IMR-90 (cell line): ENCODE measurements at regions not wholly inside any gene's neighbourhood (a gene's known extent, or its start where the extent isn't known, plus 50 kb on each side); places are given as distances from the start of the nearest gene placed in this dataset.

Source experiments
- ATAC-seq: fragments of 200-7000 bp; cut with Tn5 transposase; 2 replicates; pipeline ENCODE4 v1.9.1; 2020; ENCODE audit warnings: low read depth, mild to moderate bottlenecking, moderate library complexity
- BruUV-seq: library from RNA; stranded (reverse); fragments of 400-500 nt; replicated peaks from 2 replicates; lab custom pipeline; 2021; lab: Mats Ljungman, UMichigan
- CTCF ChIA-PET: fragments of 300-600 bp; formaldehyde crosslinking; extraction: SDS; loops from one replicate; lab custom pipeline; 2021; ENCODE audit warnings: antibody characterized with exemption; lab: Yijun Ruan, JAX
- POLR2A ChIA-PET: fragments of 300-600 bp; sonication (Branson Sonifier 250); formaldehyde crosslinking; loops from one replicate; lab custom pipeline; 2022; ENCODE audit warnings: antibody characterized with exemption; ENCODE audit not compliant: unreplicated experiment; lab: Charles Lee
- DNase-seq: peaks from one replicate; pipeline ENCODE4 v3.0.0; 2013
- H2AFZ ChIP-seq: replicated peaks from 2 replicates; pipeline ENCODE3; 2013; ENCODE audit warnings: low read length, mild to moderate bottlenecking; ENCODE audit not compliant: poor library complexity
- H2AK5ac ChIP-seq: 2 replicates; pipeline ENCODE4 v1.6.1; 2013; ENCODE audit warnings: low read depth, low read length, inconsistent platforms
- H2AK9ac ChIP-seq: replicated peaks from 2 replicates; pipeline ENCODE3; 2013; ENCODE audit warnings: mild to moderate bottlenecking, low read depth, low read length, moderate library complexity; ENCODE audit not compliant: poor library complexity
- H2BK120ac ChIP-seq: 2 replicates; pipeline ENCODE4 v1.6.1; 2013; ENCODE audit warnings: low read depth, low read length, inconsistent platforms
- H2BK15ac ChIP-seq: 3 replicates; pipeline ENCODE4 v1.6.1; 2013; ENCODE audit warnings: low read depth, low read length, inconsistent platforms
- H2BK20ac ChIP-seq: 2 replicates; pipeline ENCODE4 v1.6.1; 2013; ENCODE audit warnings: low read depth, mild to moderate bottlenecking, inconsistent platforms, low read length, moderate library complexity
- H2BK5ac ChIP-seq: 2 replicates; pipeline ENCODE4 v1.6.1; 2013; ENCODE audit warnings: mild to moderate bottlenecking, low read depth, low read length, inconsistent platforms; ENCODE audit not compliant: poor library complexity, severe bottlenecking
- H3K14ac ChIP-seq: replicated peaks from 2 replicates; pipeline ENCODE4 v1.6.1; 2013; ENCODE audit warnings: low read depth, low read length, inconsistent platforms
- H3K18ac ChIP-seq: 2 replicates; pipeline ENCODE4 v1.6.1; 2013; ENCODE audit warnings: low read depth, low read length, control low read depth
- H3K23ac ChIP-seq: 2 replicates; pipeline ENCODE4 v1.6.1; 2013; ENCODE audit warnings: low read depth, low read length, inconsistent platforms
- H3K27ac ChIP-seq: 2 replicates; pipeline ENCODE4 v1.5.1; 2013; ENCODE audit warnings: mild to moderate bottlenecking, control low read depth, low read length; ENCODE audit not compliant: insufficient read depth
- H3K27me3 ChIP-seq: 2 replicates; pipeline ENCODE4 v1.6.1; 2013; ENCODE audit warnings: low read length; ENCODE audit not compliant: control insufficient read depth, insufficient read depth
- H3K36me3 ChIP-seq: 2 replicates; pipeline ENCODE4 v1.6.1; 2013; ENCODE audit warnings: low read length, mixed read lengths; ENCODE audit not compliant: control insufficient read depth, insufficient read depth
- H3K4ac ChIP-seq: 2 replicates; pipeline ENCODE4 v1.6.1; 2013; ENCODE audit warnings: low read depth, low read length, inconsistent platforms
- H3K4me1 ChIP-seq: 2 replicates; pipeline ENCODE4 v1.6.1; 2013; ENCODE audit warnings: low read length, mixed read lengths; ENCODE audit not compliant: control insufficient read depth, insufficient read depth
- H3K4me2 ChIP-seq: 2 replicates; pipeline ENCODE4 v1.6.1; 2013; ENCODE audit warnings: low read depth, mild to moderate bottlenecking, control low read depth, low read length, moderate library complexity
- H3K4me3 ChIP-seq: 2 replicates; pipeline ENCODE4 v1.5.1; 2013; ENCODE audit warnings: low read depth, mild to moderate bottlenecking, control low read depth, low read length, moderate library complexity; ENCODE audit not compliant: insufficient read depth
- H3K56ac ChIP-seq: 2 replicates; pipeline ENCODE4 v1.6.1; 2013; ENCODE audit warnings: low read length, inconsistent platforms; ENCODE audit not compliant: insufficient read depth; ENCODE audit errors: extremely low read depth
- H3K79me1 ChIP-seq, 2 experiments: 2 replicates each; pipeline ENCODE4 v1.6.1; 2013; ENCODE audit warnings: low read length in 2 of 2, inconsistent platforms in 1 of 2, low read depth in 1 of 2
- H3K9ac ChIP-seq: 2 replicates; pipeline ENCODE4 v1.6.1; 2013; ENCODE audit warnings: low read depth, low read length, control low read depth
- H3K9me1 ChIP-seq: 2 replicates; pipeline ENCODE4 v1.6.1; 2013; ENCODE audit warnings: low read length, inconsistent platforms; ENCODE audit not compliant: insufficient read depth
- H3K9me3 ChIP-seq: 2 replicates; pipeline ENCODE4 v1.6.1; 2013; ENCODE audit warnings: low read length; ENCODE audit not compliant: control insufficient read depth, insufficient read depth
- H4K20me1 ChIP-seq: 2 replicates; pipeline ENCODE4 v1.6.1; 2013; ENCODE audit warnings: low read length, inconsistent platforms; ENCODE audit not compliant: insufficient read depth
- H4K5ac ChIP-seq: 2 replicates; pipeline ENCODE4 v1.6.1; 2013; ENCODE audit warnings: mild to moderate bottlenecking, low read depth, low read length, control low read depth
- H4K8ac ChIP-seq, 2 experiments: 2 replicates each; pipeline ENCODE4 v1.6.1; 2013; ENCODE audit warnings: low read depth in 2 of 2, low read length in 2 of 2, control low read depth in 1 of 2, inconsistent platforms in 1 of 2
- H4K91ac ChIP-seq: 2 replicates; pipeline ENCODE4 v1.6.1; 2013; ENCODE audit warnings: low read depth, low read length, inconsistent platforms; ENCODE audit not compliant: insufficient read depth
- CEBPB ChIP-seq: IDR thresholded peaks from 2 replicates; pipeline ENCODE4 v1.6.1; 2012; ENCODE audit warnings: low read depth, low read length, improper control_type of control experiment
- CHD1 ChIP-seq: IDR thresholded peaks from 2 replicates; pipeline ENCODE4 v1.6.1; 2012; ENCODE audit warnings: low read depth, low read length, improper control_type of control experiment
- CTCF ChIP-seq: conservative IDR thresholded peaks from 2 replicates; pipeline ENCODE4 v1.5.1; 2012; ENCODE audit warnings: mild to moderate bottlenecking, low read depth, low read length, improper control_type of control experiment
- ELK1 ChIP-seq: fragments of 150-350 bp; IDR thresholded peaks from 2 replicates; pipeline ENCODE4 v1.6.1; 2016; ENCODE audit warnings: low read depth, mild to moderate bottlenecking, low read length, moderate library complexity, borderline replicate concordance
- FOS ChIP-seq: fragments of 150-350 bp; IDR thresholded peaks from 2 replicates; pipeline ENCODE4 v1.6.1; 2016; ENCODE audit warnings: low read depth, low read length
- MAZ ChIP-seq: IDR thresholded peaks from 2 replicates; pipeline ENCODE4 v1.6.1; 2012; ENCODE audit warnings: low read depth, mild to moderate bottlenecking, low read length, improper control_type of control experiment, moderate library complexity, borderline replicate concordance
- MXI1 ChIP-seq: IDR thresholded peaks from 2 replicates; pipeline ENCODE4 v1.6.1; 2012; ENCODE audit warnings: low read depth, mild to moderate bottlenecking, low read length, moderate library complexity, borderline replicate concordance
- POLR2A ChIP-seq: IDR thresholded peaks from 2 replicates; pipeline ENCODE4 v1.6.1; 2012; ENCODE audit warnings: mild to moderate bottlenecking, low read depth, low read length
- RFX5 ChIP-seq: IDR thresholded peaks from 2 replicates; pipeline ENCODE4 v1.8.0; 2012; ENCODE audit warnings: low read depth, mild to moderate bottlenecking, low read length, moderate library complexity
- USF2 ChIP-seq: fragments of 150-350 bp; IDR thresholded peaks from 2 replicates; pipeline ENCODE4 v1.6.1; 2017; ENCODE audit warnings: mild to moderate bottlenecking, antibody characterized with exemption, low read length, low read depth
- WGBS, 2 experiments: methylation state at CpG; one replicate each; pipeline versions ENCODE4 v1.1.5 to v1.1.7; 2013; ENCODE audit warnings: missing lambda C conversion rate in 2 of 2; ENCODE audit not compliant: insufficient read length in 1 of 2; ENCODE audit errors: extremely low coverage in 2 of 2; 5-methylcytosine and 5-hydroxymethylcytosine counted together
- dilution Hi-C: fragments of 300-500 bp; cut with HindIII; formaldehyde crosslinking; loops from one replicate; pipeline ENCODE4 v1.14.3; 2018; ENCODE audit warnings: low sequenced_read_pairs; ENCODE audit not compliant: unreplicated experiment
- in situ Hi-C: fragments of 300-500 bp; cut with MboI; formaldehyde crosslinking; loops from 3 replicates; pipeline ENCODE4 v1.14.3; 2019; ENCODE audit warnings: low sequenced_read_pairs, inconsistent platforms, mixed read lengths
- intact Hi-C: fragments of 100-400 bp; cut with micrococcal nuclease; formaldehyde crosslinking; loops from 2 replicates; pipeline ENCODE4 v1.10.0; 2022

GRCh38 chr14:104516906-104517305 is 62.7 kb upstream of the C14orf180 start:
- Histone ChIP-seq H4K91ac (no peak overlapping the region), H3K23ac (no peak overlapping the region), H2BK120ac (no peak overlapping the region), H2AK5ac (no peak overlapping the region), H4K8ac (no peak overlapping the region), H3K27ac (no peak overlapping the region), H3K14ac (no peak overlapping the region), H3K4ac (no peak overlapping the region), H3K4me2 (no peak overlapping the region), H3K79me1 (no peaks in the 10 kb centered on the region), H2BK15ac (no peak overlapping the region), H3K56ac (no peak overlapping the region), H2BK5ac (no peak overlapping the region), H3K27me3 (no peaks in the 10 kb centered on the region), H2AFZ (no peak overlapping the region), H3K4me3 (no peak overlapping the region), H4K20me1 (no peaks in the 10 kb centered on the region), H2BK20ac (no peak overlapping the region), H3K18ac (no peak overlapping the region), H3K9ac (no peak overlapping the region), H3K9me3 (peaks cover 42% of the 10 kb centered on the region; the same call in 1 of the 2 replicates), H4K5ac (no peak overlapping the region), H3K36me3 (no peaks in the 10 kb centered on the region), H3K9me1 (no peaks in the 10 kb centered on the region), H3K4me1 (no peaks in the 10 kb centered on the region), H2AK9ac (no peak overlapping the region)
- TF ChIP-seq MAZ (no peak), USF2 (no peak), ELK1 (no peak), POLR2A (no peak), CEBPB (no peak), FOS (no peak), CHD1 (no peak), MXI1 (no peak), RFX5 (no peak), CTCF (no peak)
- in situ Hi-C loops = no loop called here
- intact Hi-C loops = no loop called here
- DNase-seq (no peak), ATAC-seq (no peak)
- ChIA-PET POLR2A (no interaction called here), CTCF (no interaction called here)
- dilution Hi-C loops = no loop called here
- BruUV-seq = no TSS peak
- 10% methylated on average over 2 of the region's 8 CpGs; no CpG with 5 or more reads in 1 of the 2 experiments for WGBS, 2 experiments
